Neural progenitor cell (in vitro differentiated cells): ENCODE measurements at regions not wholly inside any gene's neighbourhood (a gene's known extent, or its start where the extent isn't known, plus 50 kb on each side); places are given as distances from the start of the nearest gene placed in this dataset.

ENCODE experiments used
- EZH2 ChIP-seq: fragments of 200-600 bp; sonication (generic); IDR thresholded peaks from 2 replicates; pipeline ENCODE4 v1.6.1; 2017; ENCODE audit warnings: antibody characterized with exemption, mild to moderate bottlenecking, moderate library complexity
- TF ChIP-seq, protein P1 (sequence below): fragments of 200-600 bp; sonication (generic); IDR thresholded peaks from 2 replicates; pipeline ENCODE4 v1.5.1; 2017; ENCODE audit warnings: antibody characterized with exemption, mild to moderate bottlenecking

GRCh38 chr4:188346171-188346809 lies 207.0 kb downstream of the TRIML1 start:
- TF ChIP-seq EZH2, result no peak
- TF ChIP-seq, protein P1, sequence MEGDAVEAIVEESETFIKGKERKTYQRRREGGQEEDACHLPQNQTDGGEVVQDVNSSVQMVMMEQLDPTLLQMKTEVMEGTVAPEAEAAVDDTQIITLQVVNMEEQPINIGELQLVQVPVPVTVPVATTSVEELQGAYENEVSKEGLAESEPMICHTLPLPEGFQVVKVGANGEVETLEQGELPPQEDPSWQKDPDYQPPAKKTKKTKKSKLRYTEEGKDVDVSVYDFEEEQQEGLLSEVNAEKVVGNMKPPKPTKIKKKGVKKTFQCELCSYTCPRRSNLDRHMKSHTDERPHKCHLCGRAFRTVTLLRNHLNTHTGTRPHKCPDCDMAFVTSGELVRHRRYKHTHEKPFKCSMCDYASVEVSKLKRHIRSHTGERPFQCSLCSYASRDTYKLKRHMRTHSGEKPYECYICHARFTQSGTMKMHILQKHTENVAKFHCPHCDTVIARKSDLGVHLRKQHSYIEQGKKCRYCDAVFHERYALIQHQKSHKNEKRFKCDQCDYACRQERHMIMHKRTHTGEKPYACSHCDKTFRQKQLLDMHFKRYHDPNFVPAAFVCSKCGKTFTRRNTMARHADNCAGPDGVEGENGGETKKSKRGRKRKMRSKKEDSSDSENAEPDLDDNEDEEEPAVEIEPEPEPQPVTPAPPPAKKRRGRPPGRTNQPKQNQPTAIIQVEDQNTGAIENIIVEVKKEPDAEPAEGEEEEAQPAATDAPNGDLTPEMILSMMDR, result no peak
